GM23338 (cell line): ENCODE measurements at regions not wholly inside any gene's neighbourhood (a gene's known extent, or its start where the extent isn't known, plus 50 kb on each side); places are given as distances from the start of the nearest gene placed in this dataset.

Source experiments
- ATAC-seq: fragments of 200-7000 bp; cut with Tn5 transposase; 3 replicates; pipeline ENCODE4 v1.9.1; 2020
- DNase-seq: peaks from one replicate; pipeline ENCODE4 v3.0.0-alpha.2; 2015; ENCODE audit warnings: low spot score
- H2AFZ ChIP-seq: fragments of 200-600 bp; sonication (generic); 2 replicates; pipeline ENCODE4 v1.8.0; 2016; ENCODE audit warnings: antibody characterized with exemption, mild to moderate bottlenecking, moderate library complexity
- H3F3A ChIP-seq: fragments of 200-600 bp; sonication (generic); replicated peaks from 2 replicates; pipeline ENCODE4 v1.8.0; 2017; ENCODE audit warnings: antibody characterized with exemption, mixed run types, low read depth
- H3K27ac ChIP-seq: fragments of 200-600 bp; sonication (generic); 2 replicates; pipeline ENCODE4 v1.6.1; 2016; ENCODE audit warnings: low read depth
- H3K27me3 ChIP-seq: fragments of 200-600 bp; sonication (generic); 2 replicates; pipeline ENCODE4 v1.8.0; 2016; ENCODE audit warnings: mild to moderate bottlenecking, mixed run types, moderate library complexity; ENCODE audit not compliant: insufficient read depth
- H3K36me3 ChIP-seq: fragments of 200-600 bp; sonication (generic); 2 replicates; pipeline ENCODE4 v1.8.0; 2016; ENCODE audit warnings: mild to moderate bottlenecking; ENCODE audit not compliant: insufficient read depth
- H3K4me1 ChIP-seq: fragments of 200-600 bp; sonication (generic); 2 replicates; pipeline ENCODE4 v1.8.0; 2016; ENCODE audit warnings: mild to moderate bottlenecking, moderate library complexity; ENCODE audit not compliant: insufficient read depth
- H3K4me2 ChIP-seq: fragments of 200-600 bp; sonication (generic); 2 replicates; pipeline ENCODE4 v1.7.1; 2017; ENCODE audit warnings: mixed run types
- H3K4me3 ChIP-seq: fragments of 200-600 bp; sonication (generic); 2 replicates; pipeline ENCODE4 v1.6.1; 2016; ENCODE audit warnings: mixed run types
- H3K79me2 ChIP-seq: fragments of 200-600 bp; sonication (generic); replicated peaks from 2 replicates; pipeline ENCODE4 v1.8.0; 2017; ENCODE audit warnings: mild to moderate bottlenecking; ENCODE audit not compliant: insufficient read depth
- H3K9me2 ChIP-seq: fragments of 200-600 bp; sonication (generic); 2 replicates; pipeline ENCODE4 v1.8.0; 2017; ENCODE audit not compliant: insufficient read depth
- H4K20me1 ChIP-seq: fragments of 200-600 bp; sonication (generic); replicated peaks from 2 replicates; pipeline ENCODE4 v1.8.0; 2017; ENCODE audit warnings: mild to moderate bottlenecking; ENCODE audit not compliant: insufficient read depth
- H3K27ac Mint-ChIP-seq: 2 replicates; pipeline ENCODE4 v1.8.0; 2020; ENCODE audit warnings: inconsistent platforms, mild to moderate bottlenecking, moderate library complexity, mixed read lengths
- H3K27me3 Mint-ChIP-seq: 3 replicates; pipeline ENCODE4 v1.8.0; 2022; ENCODE audit warnings: low read depth, mild to moderate bottlenecking, moderate library complexity, mixed read lengths, inconsistent platforms; ENCODE audit not compliant: insufficient read depth, poor library complexity
- H3K36me3 Mint-ChIP-seq: 3 replicates; pipeline ENCODE4 v1.8.0; 2021; ENCODE audit warnings: low read depth, mild to moderate bottlenecking, inconsistent platforms, moderate library complexity, mixed read lengths
- H3K4me1 Mint-ChIP-seq: 3 replicates; pipeline ENCODE4 v1.8.0; 2020; ENCODE audit warnings: mild to moderate bottlenecking, inconsistent platforms, mixed read lengths
- H3K4me3 Mint-ChIP-seq: 3 replicates; pipeline ENCODE4 v1.8.0; 2021; ENCODE audit warnings: moderate library complexity, mild to moderate bottlenecking, inconsistent platforms, mixed read lengths
- H3K9me3 Mint-ChIP-seq: 3 replicates; pipeline ENCODE4 v1.8.0; 2020; ENCODE audit warnings: moderate library complexity, mild to moderate bottlenecking, inconsistent platforms, mixed read lengths
- CREB1 ChIP-seq: fragments of 250-450 bp; sonication (Bioruptor Pico); IDR thresholded peaks from 2 replicates; pipeline ENCODE4 v1.5.0; 2020; ENCODE audit warnings: low read depth, mild to moderate bottlenecking, moderate library complexity
- EZH2 ChIP-seq: fragments of 200-600 bp; sonication (generic); IDR thresholded peaks from one replicate; pipeline ENCODE4 v1.8.0; 2017; ENCODE audit warnings: antibody characterized with exemption, mild to moderate bottlenecking, low read depth; ENCODE audit not compliant: unreplicated experiment
- EZH2phosphoT487 ChIP-seq: fragments of 200-600 bp; sonication (generic); IDR thresholded peaks from one replicate; pipeline ENCODE4 v1.8.1; 2018; ENCODE audit warnings: antibody characterized with exemption; ENCODE audit not compliant: unreplicated experiment
- JUNB ChIP-seq: IDR thresholded peaks from one replicate; pipeline ENCODE4 v1.6.1; 2016; ENCODE audit warnings: antibody characterized with exemption; ENCODE audit not compliant: unreplicated experiment
- NANOG ChIP-seq: IDR thresholded peaks from 2 replicates; pipeline ENCODE4 v1.6.1; 2016; ENCODE audit warnings: antibody characterized with exemption, borderline replicate concordance
- POLR2AphosphoS5 ChIP-seq: IDR thresholded peaks from 2 replicates; pipeline ENCODE4 v1.6.1; 2016; ENCODE audit warnings: antibody characterized with exemption, low read depth
- STAT1 ChIP-seq: IDR thresholded peaks from one replicate; pipeline ENCODE4 v1.6.1; 2016; ENCODE audit warnings: antibody characterized with exemption; ENCODE audit not compliant: unreplicated experiment
- ZNF114 ChIP-seq: fragments of 250-450 bp; sonication (Bioruptor Pico); IDR thresholded peaks from 2 replicates; pipeline ENCODE4 v1.5.0; 2020; ENCODE audit warnings: mild to moderate bottlenecking, moderate library complexity
- ZNF331 ChIP-seq: fragments of 250-450 bp; sonication (Bioruptor Pico); IDR thresholded peaks from 2 replicates; pipeline ENCODE4 v1.5.0; 2020; ENCODE audit warnings: low read depth, mild to moderate bottlenecking, moderate library complexity
- TF ChIP-seq, protein P1 (sequence below): fragments of 250-450 bp; sonication (Bioruptor Pico); IDR thresholded peaks from 2 replicates; pipeline ENCODE4 v1.5.0; 2020; ENCODE audit warnings: mild to moderate bottlenecking, moderate library complexity
- TF ChIP-seq, protein P2 (sequence below): IDR thresholded peaks from one replicate; pipeline ENCODE4 v1.6.1; 2018; ENCODE audit warnings: antibody characterized with exemption; ENCODE audit not compliant: unreplicated experiment
- TF ChIP-seq, protein P3 (sequence below): IDR thresholded peaks from 2 replicates; pipeline ENCODE4 v1.6.1; 2016; ENCODE audit warnings: antibody characterized with exemption
- TF ChIP-seq, protein P4 (sequence below), 2 experiments: fragments of 200-600 bp in 1 of 2; sonication (generic) in 1 of 2; conservative IDR thresholded peaks; 2 replicates each; pipeline versions ENCODE4 v1.5.1 to v1.6.1; 2016 to 2017; ENCODE audit warnings: antibody characterized with exemption in 2 of 2, low read depth in 2 of 2, mild to moderate bottlenecking in 2 of 2, moderate library complexity in 1 of 2

DNA sequence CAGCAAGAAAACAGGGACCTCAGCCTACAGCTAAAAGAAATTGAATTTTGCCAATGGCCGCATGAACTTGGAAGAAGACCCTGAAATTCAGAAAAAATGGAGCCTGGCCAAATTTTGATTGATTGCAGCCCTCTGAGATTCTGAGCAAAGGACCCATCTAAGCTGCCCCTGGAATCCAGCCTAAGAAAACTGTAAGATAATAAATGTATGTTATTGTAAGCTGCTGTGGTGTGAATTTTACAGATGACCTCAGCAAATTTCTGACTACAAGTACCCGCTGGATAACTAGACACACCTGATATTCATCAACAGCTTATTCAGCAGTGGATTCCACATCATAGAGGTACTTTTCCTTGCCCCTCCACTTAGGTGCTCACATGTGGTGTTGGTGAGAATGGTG is 119.5 kb upstream of the EPHA5 start:
- no peaks in the 10 kb centered on the region for H3F3A ChIP-seq
- no peak overlapping the region for H3K4me2 ChIP-seq
- 0 out of 2 replicates have a peak overlapping the region, but pooled peaks have one; percentile 44 for H2AFZ ChIP-seq
- no peaks in the 10 kb centered on the region for H4K20me1 ChIP-seq
- H3K4me3 Mint-ChIP-seq = no peak overlapping the region
- no peak overlapping the region for H3K4me3 ChIP-seq
- TF ChIP-seq, protein P1, sequence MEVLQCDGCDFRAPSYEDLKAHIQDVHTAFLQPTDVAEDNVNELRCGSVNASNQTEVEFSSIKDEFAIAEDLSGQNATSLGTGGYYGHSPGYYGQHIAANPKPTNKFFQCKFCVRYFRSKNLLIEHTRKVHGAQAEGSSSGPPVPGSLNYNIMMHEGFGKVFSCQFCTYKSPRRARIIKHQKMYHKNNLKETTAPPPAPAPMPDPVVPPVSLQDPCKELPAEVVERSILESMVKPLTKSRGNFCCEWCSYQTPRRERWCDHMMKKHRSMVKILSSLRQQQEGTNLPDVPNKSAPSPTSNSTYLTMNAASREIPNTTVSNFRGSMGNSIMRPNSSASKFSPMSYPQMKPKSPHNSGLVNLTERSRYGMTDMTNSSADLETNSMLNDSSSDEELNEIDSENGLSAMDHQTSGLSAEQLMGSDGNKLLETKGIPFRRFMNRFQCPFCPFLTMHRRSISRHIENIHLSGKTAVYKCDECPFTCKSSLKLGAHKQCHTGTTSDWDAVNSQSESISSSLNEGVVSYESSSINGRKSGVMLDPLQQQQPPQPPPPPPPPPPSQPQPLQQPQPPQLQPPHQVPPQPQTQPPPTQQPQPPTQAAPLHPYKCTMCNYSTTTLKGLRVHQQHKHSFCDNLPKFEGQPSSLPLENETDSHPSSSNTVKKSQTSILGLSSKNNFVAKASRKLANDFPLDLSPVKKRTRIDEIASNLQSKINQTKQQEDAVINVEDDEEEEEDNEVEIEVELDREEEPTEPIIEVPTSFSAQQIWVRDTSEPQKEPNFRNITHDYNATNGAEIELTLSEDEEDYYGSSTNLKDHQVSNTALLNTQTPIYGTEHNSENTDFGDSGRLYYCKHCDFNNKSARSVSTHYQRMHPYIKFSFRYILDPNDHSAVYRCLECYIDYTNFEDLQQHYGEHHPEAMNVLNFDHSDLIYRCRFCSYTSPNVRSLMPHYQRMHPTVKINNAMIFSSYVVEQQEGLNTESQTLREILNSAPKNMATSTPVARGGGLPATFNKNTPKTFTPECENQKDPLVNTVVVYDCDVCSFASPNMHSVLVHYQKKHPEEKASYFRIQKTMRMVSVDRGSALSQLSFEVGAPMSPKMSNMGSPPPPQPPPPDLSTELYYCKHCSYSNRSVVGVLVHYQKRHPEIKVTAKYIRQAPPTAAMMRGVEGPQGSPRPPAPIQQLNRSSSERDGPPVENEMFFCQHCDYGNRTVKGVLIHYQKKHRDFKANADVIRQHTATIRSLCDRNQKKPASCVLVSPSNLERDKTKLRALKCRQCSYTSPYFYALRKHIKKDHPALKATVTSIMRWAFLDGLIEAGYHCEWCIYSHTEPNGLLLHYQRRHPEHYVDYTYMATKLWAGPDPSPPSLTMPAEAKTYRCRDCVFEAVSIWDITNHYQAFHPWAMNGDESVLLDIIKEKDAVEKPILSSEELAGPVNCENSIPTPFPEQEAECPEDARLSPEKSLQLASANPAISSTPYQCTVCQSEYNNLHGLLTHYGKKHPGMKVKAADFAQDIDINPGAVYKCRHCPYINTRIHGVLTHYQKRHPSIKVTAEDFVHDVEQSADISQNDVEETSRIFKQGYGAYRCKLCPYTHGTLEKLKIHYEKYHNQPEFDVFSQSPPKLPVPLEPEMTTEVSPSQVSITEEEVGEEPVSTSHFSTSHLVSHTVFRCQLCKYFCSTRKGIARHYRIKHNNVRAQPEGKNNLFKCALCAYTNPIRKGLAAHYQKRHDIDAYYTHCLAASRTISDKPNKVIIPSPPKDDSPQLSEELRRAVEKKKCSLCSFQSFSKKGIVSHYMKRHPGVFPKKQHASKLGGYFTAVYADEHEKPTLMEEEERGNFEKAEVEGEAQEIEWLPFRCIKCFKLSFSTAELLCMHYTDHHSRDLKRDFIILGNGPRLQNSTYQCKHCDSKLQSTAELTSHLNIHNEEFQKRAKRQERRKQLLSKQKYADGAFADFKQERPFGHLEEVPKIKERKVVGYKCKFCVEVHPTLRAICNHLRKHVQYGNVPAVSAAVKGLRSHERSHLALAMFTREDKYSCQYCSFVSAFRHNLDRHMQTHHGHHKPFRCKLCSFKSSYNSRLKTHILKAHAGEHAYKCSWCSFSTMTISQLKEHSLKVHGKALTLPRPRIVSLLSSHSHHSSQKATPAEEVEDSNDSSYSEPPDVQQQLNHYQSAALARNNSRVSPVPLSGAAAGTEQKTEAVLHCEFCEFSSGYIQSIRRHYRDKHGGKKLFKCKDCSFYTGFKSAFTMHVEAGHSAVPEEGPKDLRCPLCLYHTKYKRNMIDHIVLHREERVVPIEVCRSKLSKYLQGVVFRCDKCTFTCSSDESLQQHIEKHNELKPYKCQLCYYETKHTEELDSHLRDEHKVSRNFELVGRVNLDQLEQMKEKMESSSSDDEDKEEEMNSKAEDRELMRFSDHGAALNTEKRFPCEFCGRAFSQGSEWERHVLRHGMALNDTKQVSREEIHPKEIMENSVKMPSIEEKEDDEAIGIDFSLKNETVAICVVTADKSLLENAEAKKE (CRISPR knock-in tag) = no peak
- TF ChIP-seq CREB1 (CRISPR knock-in tag) = no peak
- no peak for TF ChIP-seq STAT1
- TF ChIP-seq, protein P2, sequence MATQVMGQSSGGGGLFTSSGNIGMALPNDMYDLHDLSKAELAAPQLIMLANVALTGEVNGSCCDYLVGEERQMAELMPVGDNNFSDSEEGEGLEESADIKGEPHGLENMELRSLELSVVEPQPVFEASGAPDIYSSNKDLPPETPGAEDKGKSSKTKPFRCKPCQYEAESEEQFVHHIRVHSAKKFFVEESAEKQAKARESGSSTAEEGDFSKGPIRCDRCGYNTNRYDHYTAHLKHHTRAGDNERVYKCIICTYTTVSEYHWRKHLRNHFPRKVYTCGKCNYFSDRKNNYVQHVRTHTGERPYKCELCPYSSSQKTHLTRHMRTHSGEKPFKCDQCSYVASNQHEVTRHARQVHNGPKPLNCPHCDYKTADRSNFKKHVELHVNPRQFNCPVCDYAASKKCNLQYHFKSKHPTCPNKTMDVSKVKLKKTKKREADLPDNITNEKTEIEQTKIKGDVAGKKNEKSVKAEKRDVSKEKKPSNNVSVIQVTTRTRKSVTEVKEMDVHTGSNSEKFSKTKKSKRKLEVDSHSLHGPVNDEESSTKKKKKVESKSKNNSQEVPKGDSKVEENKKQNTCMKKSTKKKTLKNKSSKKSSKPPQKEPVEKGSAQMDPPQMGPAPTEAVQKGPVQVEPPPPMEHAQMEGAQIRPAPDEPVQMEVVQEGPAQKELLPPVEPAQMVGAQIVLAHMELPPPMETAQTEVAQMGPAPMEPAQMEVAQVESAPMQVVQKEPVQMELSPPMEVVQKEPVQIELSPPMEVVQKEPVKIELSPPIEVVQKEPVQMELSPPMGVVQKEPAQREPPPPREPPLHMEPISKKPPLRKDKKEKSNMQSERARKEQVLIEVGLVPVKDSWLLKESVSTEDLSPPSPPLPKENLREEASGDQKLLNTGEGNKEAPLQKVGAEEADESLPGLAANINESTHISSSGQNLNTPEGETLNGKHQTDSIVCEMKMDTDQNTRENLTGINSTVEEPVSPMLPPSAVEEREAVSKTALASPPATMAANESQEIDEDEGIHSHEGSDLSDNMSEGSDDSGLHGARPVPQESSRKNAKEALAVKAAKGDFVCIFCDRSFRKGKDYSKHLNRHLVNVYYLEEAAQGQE = no peak
- no peak for TF ChIP-seq ZNF114 (CRISPR knock-in tag)
- TF ChIP-seq EZH2 = no peak
- no peak for TF ChIP-seq EZH2phosphoT487
- TF ChIP-seq, protein P3, sequence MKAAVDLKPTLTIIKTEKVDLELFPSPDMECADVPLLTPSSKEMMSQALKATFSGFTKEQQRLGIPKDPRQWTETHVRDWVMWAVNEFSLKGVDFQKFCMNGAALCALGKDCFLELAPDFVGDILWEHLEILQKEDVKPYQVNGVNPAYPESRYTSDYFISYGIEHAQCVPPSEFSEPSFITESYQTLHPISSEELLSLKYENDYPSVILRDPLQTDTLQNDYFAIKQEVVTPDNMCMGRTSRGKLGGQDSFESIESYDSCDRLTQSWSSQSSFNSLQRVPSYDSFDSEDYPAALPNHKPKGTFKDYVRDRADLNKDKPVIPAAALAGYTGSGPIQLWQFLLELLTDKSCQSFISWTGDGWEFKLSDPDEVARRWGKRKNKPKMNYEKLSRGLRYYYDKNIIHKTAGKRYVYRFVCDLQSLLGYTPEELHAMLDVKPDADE = no peak
- TF ChIP-seq ZNF331 (CRISPR knock-in tag) = no peak
- TF ChIP-seq, protein P4, sequence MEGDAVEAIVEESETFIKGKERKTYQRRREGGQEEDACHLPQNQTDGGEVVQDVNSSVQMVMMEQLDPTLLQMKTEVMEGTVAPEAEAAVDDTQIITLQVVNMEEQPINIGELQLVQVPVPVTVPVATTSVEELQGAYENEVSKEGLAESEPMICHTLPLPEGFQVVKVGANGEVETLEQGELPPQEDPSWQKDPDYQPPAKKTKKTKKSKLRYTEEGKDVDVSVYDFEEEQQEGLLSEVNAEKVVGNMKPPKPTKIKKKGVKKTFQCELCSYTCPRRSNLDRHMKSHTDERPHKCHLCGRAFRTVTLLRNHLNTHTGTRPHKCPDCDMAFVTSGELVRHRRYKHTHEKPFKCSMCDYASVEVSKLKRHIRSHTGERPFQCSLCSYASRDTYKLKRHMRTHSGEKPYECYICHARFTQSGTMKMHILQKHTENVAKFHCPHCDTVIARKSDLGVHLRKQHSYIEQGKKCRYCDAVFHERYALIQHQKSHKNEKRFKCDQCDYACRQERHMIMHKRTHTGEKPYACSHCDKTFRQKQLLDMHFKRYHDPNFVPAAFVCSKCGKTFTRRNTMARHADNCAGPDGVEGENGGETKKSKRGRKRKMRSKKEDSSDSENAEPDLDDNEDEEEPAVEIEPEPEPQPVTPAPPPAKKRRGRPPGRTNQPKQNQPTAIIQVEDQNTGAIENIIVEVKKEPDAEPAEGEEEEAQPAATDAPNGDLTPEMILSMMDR (conservative IDR thresholded peaks at IDR 0.05; ENCODE audit: low read depth in 2 of 2) = no peak
- TF ChIP-seq JUNB = no peak
- no peak for TF ChIP-seq POLR2AphosphoS5
- no peak for TF ChIP-seq NANOG
- DNase-seq (no peak), ATAC-seq (no peak)
- no peaks in the 10 kb centered on the region for H3K9me3 Mint-ChIP-seq
- no peaks in the 10 kb centered on the region for H3K36me3 ChIP-seq
- H3K79me2 ChIP-seq = no peaks in the 10 kb centered on the region
- no peak overlapping the region for H3K27ac Mint-ChIP-seq
- peaks cover 6% of the 10 kb centered on the region; the same call in 1 of the 2 replicates for H3K4me1 ChIP-seq
- no peaks in the 10 kb centered on the region for H3K27me3 ChIP-seq
- no peaks in the 10 kb centered on the region for H3K27me3 Mint-ChIP-seq
- no peak overlapping the region for H3K27ac ChIP-seq
- no peaks in the 10 kb centered on the region for H3K36me3 Mint-ChIP-seq
- H3K9me2 ChIP-seq = no peaks in the 10 kb centered on the region; the same call in 1 of the 2 replicates
- H3K4me1 Mint-ChIP-seq = peaks cover 12% of the 10 kb centered on the region
